HG03280 (cell line): ENCODE measurements at regions not wholly inside any gene's neighbourhood (a gene's known extent, or its start where the extent isn't known, plus 50 kb on each side); places are given as distances from the start of the nearest gene placed in this dataset.
A peak's percentile ranks its signal among the peaks of the same experiment; 100 is the strongest.

Source experiments
- ATAC-seq: cut with Tn5 transposase; IDR thresholded peaks from one replicate; pipeline ENCODE4 v1.9.1; 2021; ENCODE audit warnings: mild to moderate bottlenecking, moderate library complexity; ENCODE audit not compliant: unreplicated experiment

- no peak for ATAC-seq
Observed at GRCh38 chr6:141700819-141701218, 431.9 kb upstream of the GJE1 start.

GRCh38 chr6:141688916-141689315 is 443.8 kb upstream of the GJE1 start:
- ATAC-seq, result peak; percentile 73

- ATAC-seq, result no peak
Observed at GRCh38 chr6:141685416-141685815, 447.3 kb upstream of the GJE1 start.

- ATAC-seq, result no peak
Observed at GRCh38 chr6:141682391-141682790, 450.3 kb upstream of the GJE1 start.

GRCh38 chr6:141677598-141678211 is 455.0 kb upstream of the GJE1 start:
- peak; percentile 67 for ATAC-seq

- ATAC-seq, result no peak
Observed at GRCh38 chr6:141675957-141676356, 456.8 kb upstream of the GJE1 start.

- no peak for ATAC-seq
Observed at GRCh38 chr6:141669141-141669540, 463.6 kb upstream of the GJE1 start.

- ATAC-seq, result no peak
Observed at GRCh38 chr6:141667580-141668309, 465.0 kb upstream of the GJE1 start.

- ATAC-seq, result no peak
Observed at GRCh38 chr6:141666187-141666586, 466.5 kb upstream of the GJE1 start.

- ATAC-seq, result no peak
Observed at GRCh38 chr6:141664744-141665143, 468.0 kb upstream of the GJE1 start.

GRCh38 chr6:141659582-141659981 is 473.1 kb upstream of the GJE1 start:
- ATAC-seq, result no peak

- ATAC-seq, result no peak
Observed at GRCh38 chr6:141658696-141659095, 474.0 kb upstream of the GJE1 start.

GRCh38 chr6:141657812-141658211 is 474.9 kb upstream of the GJE1 start:
- ATAC-seq, result no peak

GRCh38 chr6:141653590-141653989 is 479.1 kb upstream of the GJE1 start:
- no peak for ATAC-seq

- ATAC-seq, result no peak
Observed at GRCh38 chr6:141641951-141642350, 490.8 kb upstream of the GJE1 start.

- ATAC-seq, result no peak
Observed at GRCh38 chr6:141641406-141641805, 491.3 kb upstream of the GJE1 start.

- no peak for ATAC-seq
Observed at GRCh38 chr6:141635621-141636020, 497.1 kb upstream of the GJE1 start.

GRCh38 chr6:141634269-141634668 is 498.5 kb upstream of the GJE1 start:
- no peak for ATAC-seq

- no peak for ATAC-seq
Observed at GRCh38 chr6:141624301-141624700, 508.4 kb upstream of the GJE1 start.

GRCh38 chr6:141618180-141618581 is 514.5 kb upstream of the GJE1 start:
- ATAC-seq, result no peak

GRCh38 chr6:141610741-141611140 is 522.0 kb upstream of the GJE1 start:
- ATAC-seq, result no peak

- no peak for ATAC-seq
Observed at GRCh38 chr6:141607956-141608355, 524.8 kb upstream of the GJE1 start.

GRCh38 chr6:141598487-141598886 is 534.2 kb upstream of the GJE1 start:
- ATAC-seq, result no peak
